KOPT-K1 (cell line): ENCODE measurements at regions not wholly inside any gene's neighbourhood (a gene's known extent, or its start where the extent isn't known, plus 50 kb on each side); places are given as distances from the start of the nearest gene placed in this dataset.

ENCODE experiments used
- H3K27ac ChIP-seq: fragments of 200-600 bp; sonication (generic); 2 replicates; pipeline ENCODE4 v1.5.1; 2016; ENCODE audit warnings: antibody characterized with exemption, mild to moderate bottlenecking, low read depth, low read length; ENCODE audit not compliant: poor library complexity, severe bottlenecking
- H3K36me3 ChIP-seq: fragments of 200-600 bp; sonication (generic); 2 replicates; pipeline ENCODE4 v1.5.1; 2017; ENCODE audit warnings: antibody characterized with exemption, mild to moderate bottlenecking, low read length, moderate library complexity; ENCODE audit not compliant: insufficient read depth
- H3K9me3 ChIP-seq: fragments of 200-600 bp; sonication (generic); 2 replicates; pipeline ENCODE4 v1.5.1; 2017; ENCODE audit warnings: antibody characterized with exemption, low read length, mild to moderate bottlenecking; ENCODE audit not compliant: insufficient read depth, poor library complexity, severe bottlenecking

- Histone ChIP-seq H3K9me3 (no peaks in the 10 kb centered on the region), H3K36me3 (no peaks in the 10 kb centered on the region), H3K27ac (no peak overlapping the region)
Observed at GRCh38 chr4:14868426-14869395, 133.6 kb upstream of the CPEB2 start.

- H3K9me3 ChIP-seq, result no peaks in the 10 kb centered on the region
Observed at GRCh38 chr4:14871676-14872430, 130.4 kb upstream of the CPEB2 start.

GRCh38 chr4:14874990-14875389, 127.3 kb upstream of the CPEB2 start:
- H3K27ac ChIP-seq, result no peak overlapping the region
- no peaks in the 10 kb centered on the region for H3K36me3 ChIP-seq
- no peaks in the 10 kb centered on the region for H3K9me3 ChIP-seq

More at GRCh38 chr4:14871676-14872430, 130.4 kb upstream of the CPEB2 start:
- Histone ChIP-seq H3K27ac (no peak overlapping the region), H3K36me3 (no peaks in the 10 kb centered on the region)

- Histone ChIP-seq H3K9me3 (no peaks in the 10 kb centered on the region), H3K27ac (no peak overlapping the region), H3K36me3 (no peaks in the 10 kb centered on the region)
Observed at GRCh38 chr4:14877246-14878225, 124.7 kb upstream of the CPEB2 start.

GRCh38 chr4:14878681-14879080, 123.6 kb upstream of the CPEB2 start:
- Histone ChIP-seq H3K9me3 (no peaks in the 10 kb centered on the region), H3K36me3 (no peaks in the 10 kb centered on the region), H3K27ac (no peak overlapping the region)

- no peaks in the 10 kb centered on the region for H3K9me3 ChIP-seq
Observed at GRCh38 chr4:14879683-14880082, 122.6 kb upstream of the CPEB2 start.

GRCh38 chr4:14880805-14881204, 121.5 kb upstream of the CPEB2 start:
- no peak overlapping the region for H3K27ac ChIP-seq
- no peaks in the 10 kb centered on the region for H3K9me3 ChIP-seq
- no peaks in the 10 kb centered on the region for H3K36me3 ChIP-seq

More at GRCh38 chr4:14879683-14880082, 122.6 kb upstream of the CPEB2 start:
- H3K27ac ChIP-seq, result no peak overlapping the region
- no peaks in the 10 kb centered on the region for H3K36me3 ChIP-seq

- Histone ChIP-seq H3K9me3 (no peaks in the 10 kb centered on the region), H3K27ac (no peak overlapping the region), H3K36me3 (no peaks in the 10 kb centered on the region)
Observed at GRCh38 chr4:14883166-14883565, 119.1 kb upstream of the CPEB2 start.

GRCh38 chr4:14883661-14884060, 118.6 kb upstream of the CPEB2 start:
- Histone ChIP-seq H3K27ac (no peak overlapping the region), H3K9me3 (no peaks in the 10 kb centered on the region), H3K36me3 (no peaks in the 10 kb centered on the region)

GRCh38 chr4:14887842-14888433, 114.3 kb upstream of the CPEB2 start:
- Histone ChIP-seq H3K9me3 (no peaks in the 10 kb centered on the region), H3K36me3 (no peaks in the 10 kb centered on the region), H3K27ac (no peak overlapping the region)

- no peaks in the 10 kb centered on the region for H3K9me3 ChIP-seq
- no peak overlapping the region for H3K27ac ChIP-seq
- H3K36me3 ChIP-seq, result no peaks in the 10 kb centered on the region
Observed at GRCh38 chr4:14888790-14889572, 113.3 kb upstream of the CPEB2 start.

GRCh38 chr4:14892563-14892962, 109.7 kb upstream of the CPEB2 start:
- H3K27ac ChIP-seq, result no peak overlapping the region
- no peaks in the 10 kb centered on the region for H3K9me3 ChIP-seq
- no peaks in the 10 kb centered on the region for H3K36me3 ChIP-seq

- no peak overlapping the region for H3K27ac ChIP-seq
- H3K36me3 ChIP-seq, result no peaks in the 10 kb centered on the region
- no peaks in the 10 kb centered on the region for H3K9me3 ChIP-seq
Observed at GRCh38 chr4:14893713-14894112, 108.6 kb upstream of the CPEB2 start.
